ENCODE measurements at regions not wholly inside any gene's neighbourhood (a gene's known extent, or its start where the extent isn't known, plus 50 kb on each side); places are given as distances from the start of the nearest gene placed in this dataset.

DNA sequence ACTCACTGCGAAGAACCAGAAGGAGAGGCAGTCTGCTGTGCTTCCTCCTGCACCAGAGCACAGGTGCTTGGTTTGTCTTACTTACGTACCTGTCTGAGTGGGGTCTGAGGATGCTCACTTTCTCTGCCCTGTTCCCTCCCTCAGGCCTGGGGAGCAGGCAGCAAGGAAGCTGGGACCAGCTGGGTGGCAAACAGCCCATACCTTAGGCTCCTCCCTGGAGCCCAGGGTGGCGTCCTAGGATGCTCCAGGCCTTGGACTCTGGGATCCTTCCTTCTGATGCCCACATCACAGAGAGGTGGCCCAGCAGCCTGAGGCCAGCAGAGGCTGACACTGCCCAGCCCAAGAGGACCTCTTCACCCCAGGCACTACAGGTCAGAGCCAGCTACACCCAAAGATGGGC, 593.2 kb downstream of the BRD1 start:
- Mint-ChIP-seq H3K9me3 (no peaks in the 10 kb centered on the region), H3K4me3 (no peak overlapping the region), H3K27ac (no peak overlapping the region), H3K4me1 (ENCODE audit: low read depth) (no peaks in the 10 kb centered on the region), H3K27me3 (ENCODE audit: low read depth) (no peaks in the 10 kb centered on the region), H3K36me3 (ENCODE audit: low read depth) (no peaks in the 10 kb centered on the region)
- DNase-seq = no peak
- CTCF ChIA-PET = no interaction called here
- intact Hi-C loops (cut with micrococcal nuclease) = no loop called here

DNA sequence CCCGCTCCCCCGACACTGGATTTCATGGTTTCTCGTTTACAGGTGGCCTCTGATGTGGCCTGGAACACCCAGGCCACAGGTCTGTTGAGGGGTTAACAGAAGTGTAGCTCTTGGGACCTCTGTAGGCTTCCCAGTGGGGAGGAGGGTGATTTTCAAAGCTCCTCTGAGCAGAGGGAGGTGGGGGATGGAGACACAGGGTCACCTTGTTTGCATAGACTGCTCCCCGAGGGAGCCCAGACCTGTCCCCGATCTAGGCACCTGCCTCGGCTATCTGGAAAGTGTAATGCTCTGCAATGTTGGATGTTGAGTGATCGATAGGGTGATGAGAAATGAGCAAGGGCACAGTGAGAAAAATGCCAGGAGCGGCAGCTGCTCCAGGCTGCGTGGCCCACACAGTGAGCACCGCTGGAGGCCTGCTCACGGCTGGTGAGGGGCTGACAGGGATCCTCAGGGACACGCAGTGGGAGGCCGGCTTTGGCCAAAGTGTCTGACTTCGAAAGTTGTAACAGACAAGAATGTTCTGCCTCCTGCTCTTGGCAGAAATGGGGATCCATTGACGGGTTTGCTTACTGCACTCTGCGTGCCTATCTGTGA, 594.1 kb downstream of the BRD1 start:
- Mint-ChIP-seq H3K27me3 (ENCODE audit: low read depth) (no peaks in the 10 kb centered on the region), H3K27ac (no peak overlapping the region), H3K36me3 (ENCODE audit: low read depth) (no peaks in the 10 kb centered on the region), H3K9me3 (no peaks in the 10 kb centered on the region), H3K4me3 (no peak overlapping the region), H3K4me1 (ENCODE audit: low read depth) (no peaks in the 10 kb centered on the region)
- intact Hi-C loops (cut with micrococcal nuclease) = no loop called here
- no peak for DNase-seq
- CTCF ChIA-PET = no interaction called here

DNA sequence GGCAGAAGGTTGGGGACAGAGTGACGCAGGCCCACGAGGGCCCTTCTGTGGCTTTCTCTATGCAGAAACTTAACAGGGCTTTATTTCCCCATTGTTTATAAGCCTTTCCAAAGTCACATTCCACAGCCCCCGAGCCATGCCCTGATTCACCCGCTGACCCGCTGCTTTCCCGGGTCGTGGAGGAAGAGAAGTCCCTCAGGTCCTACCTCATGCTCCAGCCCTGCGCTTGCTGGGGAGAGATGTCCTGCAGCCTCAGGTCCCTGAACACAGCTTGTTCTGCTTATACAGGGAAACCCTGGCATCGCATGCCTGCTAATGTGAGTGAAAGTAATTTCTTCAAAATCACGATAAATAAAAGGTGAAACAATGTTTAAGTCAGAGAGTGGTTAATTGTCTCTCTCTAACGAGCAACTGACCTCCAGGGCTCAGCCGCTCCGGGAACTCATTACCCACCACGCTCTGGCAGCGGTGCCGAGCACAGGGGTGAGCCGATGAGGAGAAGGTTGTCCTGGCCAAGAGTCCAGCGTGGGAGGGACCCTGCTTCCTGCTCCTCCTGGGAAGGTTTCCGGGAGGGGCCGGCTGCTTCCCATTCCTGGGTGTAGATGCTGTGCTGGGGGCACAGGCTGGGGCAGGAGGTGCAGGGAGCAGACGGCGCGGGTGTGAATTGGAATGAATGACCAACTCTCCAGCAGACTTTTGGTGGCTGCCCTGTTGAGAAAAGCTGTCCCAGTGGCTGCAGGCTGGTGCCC, 595.2 kb downstream of the BRD1 start:
- H3K9me3 Mint-ChIP-seq = no peaks in the 10 kb centered on the region
- H3K36me3 Mint-ChIP-seq (ENCODE audit: low read depth) = no peaks in the 10 kb centered on the region
- intact Hi-C loops (cut with micrococcal nuclease) = no loop called here
- no peak overlapping the region for H3K4me3 Mint-ChIP-seq
- DNase-seq = no peak
- H3K27me3 Mint-ChIP-seq (ENCODE audit: low read depth) = no peaks in the 10 kb centered on the region
- H3K4me1 Mint-ChIP-seq (ENCODE audit: low read depth) = no peaks in the 10 kb centered on the region
- no peak overlapping the region for H3K27ac Mint-ChIP-seq
- CTCF ChIA-PET = no interaction called here

DNA sequence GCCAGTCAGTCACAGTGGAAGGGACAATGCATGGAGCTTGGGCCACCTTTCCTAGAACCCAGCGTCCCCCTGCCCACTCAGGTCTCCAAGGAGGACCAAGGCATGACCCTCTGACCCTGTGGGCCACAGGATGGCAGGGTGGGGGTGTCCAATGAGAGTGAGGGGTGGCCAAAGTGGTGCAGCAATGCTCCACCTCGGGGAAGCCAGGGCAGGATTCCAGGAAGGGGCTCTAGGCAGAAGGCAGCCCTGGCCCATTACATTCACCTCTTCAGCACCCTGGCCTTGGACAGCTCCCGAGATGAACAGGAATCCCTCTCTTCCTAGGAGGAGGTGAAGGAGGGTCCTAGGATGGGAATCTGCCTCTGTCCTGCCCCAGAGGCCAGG, 597.5 kb downstream of the BRD1 start:
- H3K27ac Mint-ChIP-seq = no peak overlapping the region
- CTCF ChIA-PET = no interaction called here
- intact Hi-C loops (cut with micrococcal nuclease) = no loop called here
- DNase-seq = peak; percentile 12
- no peaks in the 10 kb centered on the region for H3K4me1 Mint-ChIP-seq (ENCODE audit: low read depth)
- no peaks in the 10 kb centered on the region for H3K27me3 Mint-ChIP-seq (ENCODE audit: low read depth)
- H3K36me3 Mint-ChIP-seq (ENCODE audit: low read depth) = no peaks in the 10 kb centered on the region
- H3K9me3 Mint-ChIP-seq = no peaks in the 10 kb centered on the region
- H3K4me3 Mint-ChIP-seq = no peak overlapping the region

DNA sequence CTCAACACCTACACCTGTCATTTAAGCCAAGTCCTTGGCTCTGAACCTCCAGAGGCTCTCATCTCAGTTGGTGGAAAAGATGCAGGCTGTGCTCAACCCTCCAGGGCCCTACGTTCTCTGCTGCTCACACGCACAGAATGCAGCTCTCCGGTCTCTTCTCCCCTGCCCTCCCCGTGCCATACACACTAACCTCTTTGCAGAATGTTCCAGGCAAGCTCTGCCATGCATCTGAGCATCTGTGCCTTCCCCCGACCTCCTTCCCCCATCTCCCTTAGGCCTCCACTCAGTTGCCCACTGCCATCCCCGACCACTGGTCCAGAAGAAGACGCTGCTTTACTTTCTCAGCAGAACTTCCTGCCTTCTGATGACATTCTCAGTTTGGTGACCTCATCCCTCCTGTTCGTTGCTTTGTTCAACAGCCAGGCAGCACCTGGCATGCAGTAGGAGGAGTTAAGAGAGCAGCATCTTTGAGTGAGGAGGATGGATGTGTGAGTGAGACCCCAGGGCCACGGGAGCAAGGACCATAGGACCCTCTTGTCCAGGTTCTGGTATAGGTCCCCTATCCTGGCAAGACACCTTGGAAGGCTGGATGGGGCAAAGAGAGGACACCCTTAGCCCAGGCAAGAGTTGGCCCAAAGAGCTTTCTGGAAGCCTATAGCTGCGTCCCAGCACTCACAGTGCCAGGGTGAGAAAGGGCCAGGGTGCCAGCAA, 598.0 kb downstream of the BRD1 start:
- Mint-ChIP-seq H3K27me3 (ENCODE audit: low read depth) (no peaks in the 10 kb centered on the region), H3K27ac (no peak overlapping the region), H3K4me1 (ENCODE audit: low read depth) (no peaks in the 10 kb centered on the region), H3K36me3 (ENCODE audit: low read depth) (no peaks in the 10 kb centered on the region), H3K4me3 (no peak overlapping the region), H3K9me3 (no peaks in the 10 kb centered on the region)
- DNase-seq = no peak
- intact Hi-C loops (cut with micrococcal nuclease) = no loop called here
- CTCF ChIA-PET = no interaction called here

DNA sequence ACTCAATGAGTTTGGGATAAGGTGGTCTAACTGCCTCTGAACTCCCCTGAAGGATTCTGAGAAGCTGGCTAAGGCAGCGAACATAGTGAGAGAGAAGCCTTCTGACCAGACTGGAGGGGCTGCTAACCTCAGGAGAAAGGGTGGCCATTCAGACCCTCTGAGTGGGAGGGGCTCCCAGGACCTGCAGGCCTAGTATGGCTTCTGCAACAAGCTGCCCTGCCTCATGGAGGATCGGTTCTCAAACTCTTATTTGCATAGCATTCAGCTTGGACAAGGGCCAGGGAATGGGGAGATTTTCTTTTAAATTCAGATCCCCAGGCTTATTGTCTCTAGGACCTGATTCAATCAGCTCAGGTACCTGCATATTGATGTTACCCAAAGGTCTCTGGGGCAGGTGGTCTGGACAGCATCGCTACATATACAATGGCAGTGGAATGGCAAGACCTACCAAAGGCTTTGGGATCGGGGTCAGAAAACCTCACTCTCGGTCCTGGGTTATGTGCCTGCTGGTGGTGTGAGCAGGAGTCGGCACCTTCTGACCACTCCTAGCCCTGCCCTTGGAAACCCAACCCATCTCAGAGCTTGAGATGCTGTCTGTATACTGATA, 599.1 kb downstream of the BRD1 start:
- no peak overlapping the region for H3K4me3 Mint-ChIP-seq
- H3K27me3 Mint-ChIP-seq (ENCODE audit: low read depth) = peaks cover 6% of the 10 kb centered on the region
- no peaks in the 10 kb centered on the region for H3K36me3 Mint-ChIP-seq (ENCODE audit: low read depth)
- intact Hi-C loops (cut with micrococcal nuclease) = no loop called here
- no peak for DNase-seq
- no peaks in the 10 kb centered on the region for H3K9me3 Mint-ChIP-seq
- no peak overlapping the region for H3K27ac Mint-ChIP-seq
- CTCF ChIA-PET = no interaction called here
- no peaks in the 10 kb centered on the region for H3K4me1 Mint-ChIP-seq (ENCODE audit: low read depth)

DNA sequence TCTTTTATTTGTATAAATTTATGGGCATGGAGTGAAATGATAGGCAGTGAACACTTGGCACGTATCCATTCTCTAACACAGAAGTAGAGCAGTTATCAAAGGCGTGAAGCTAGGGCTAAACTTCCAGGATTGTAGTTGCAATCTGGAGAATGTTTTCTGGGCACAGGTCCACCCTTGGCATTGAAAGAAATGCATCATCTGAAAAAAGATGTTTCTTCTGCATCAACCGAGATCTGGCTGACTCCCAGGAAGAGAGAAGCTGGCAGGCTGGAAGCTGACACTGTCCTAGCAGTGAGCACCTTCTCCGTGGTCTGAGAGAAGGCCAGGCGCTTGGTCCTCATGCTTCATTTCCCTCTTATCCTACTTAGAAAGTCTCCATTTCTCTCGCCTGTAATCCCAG, 600.0 kb downstream of the BRD1 start:
- H3K4me1 Mint-ChIP-seq (ENCODE audit: low read depth) = no peaks in the 10 kb centered on the region
- H3K4me3 Mint-ChIP-seq = no peak overlapping the region
- DNase-seq = no peak
- H3K9me3 Mint-ChIP-seq = no peaks in the 10 kb centered on the region
- no peak overlapping the region for H3K27ac Mint-ChIP-seq
- no peaks in the 10 kb centered on the region for H3K36me3 Mint-ChIP-seq (ENCODE audit: low read depth)
- CTCF ChIA-PET = no interaction called here
- intact Hi-C loops (cut with micrococcal nuclease) = no loop called here
- H3K27me3 Mint-ChIP-seq (ENCODE audit: low read depth) = peaks cover 7% of the 10 kb centered on the region

DNA sequence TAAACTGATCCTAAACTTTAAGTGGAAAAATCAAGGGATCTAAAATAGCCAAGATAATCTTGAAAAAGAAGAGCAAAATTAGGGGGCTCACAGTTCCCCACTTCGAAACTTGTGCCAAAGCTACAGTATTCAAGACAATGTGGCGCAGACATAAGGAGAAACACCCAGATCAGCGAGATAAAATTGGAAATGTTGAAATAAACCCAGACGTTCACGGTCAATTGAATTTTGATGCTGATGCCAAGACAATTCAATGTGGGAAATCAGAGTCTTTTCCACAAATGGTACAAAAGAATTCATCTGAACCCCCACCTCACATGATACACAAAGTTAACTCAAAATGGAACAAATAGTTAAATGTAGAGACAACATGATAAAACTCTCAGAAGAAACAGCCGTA, 601.6 kb downstream of the BRD1 start:
- no peaks in the 10 kb centered on the region for H3K4me1 Mint-ChIP-seq (ENCODE audit: low read depth)

DNA sequence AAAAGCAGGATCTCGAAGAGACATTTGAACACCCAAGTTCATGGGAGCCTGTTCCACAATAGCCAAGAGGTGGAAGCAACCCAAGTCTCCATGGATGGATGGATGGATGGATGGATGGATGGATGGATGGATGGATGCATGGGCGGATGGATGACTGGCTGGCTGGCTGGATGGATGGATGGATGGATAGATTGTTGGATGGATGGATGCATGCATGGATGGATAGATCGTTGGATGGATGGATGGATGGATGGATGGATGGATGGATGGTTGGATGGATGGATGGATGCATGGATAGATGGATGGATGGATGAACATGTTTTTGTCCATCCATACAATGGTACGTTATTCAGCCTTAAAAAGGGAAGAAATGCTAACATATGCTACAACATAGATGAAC, 603.4 kb downstream of the BRD1 start:
- peaks cover 16% of the 10 kb centered on the region for H3K27me3 Mint-ChIP-seq (ENCODE audit: low read depth)
- no peak overlapping the region for H3K4me3 Mint-ChIP-seq
- H3K9me3 Mint-ChIP-seq = peaks cover 4% of the 10 kb centered on the region
- DNase-seq = no peak
- H3K4me1 Mint-ChIP-seq (ENCODE audit: low read depth) = no peaks in the 10 kb centered on the region
- no peaks in the 10 kb centered on the region for H3K36me3 Mint-ChIP-seq (ENCODE audit: low read depth)
- CTCF ChIA-PET = no interaction called here
- H3K27ac Mint-ChIP-seq = no peak overlapping the region
- intact Hi-C loops (cut with micrococcal nuclease) = no loop called here

More for the DNA sequence above, 601.6 kb downstream of the BRD1 start:
- Mint-ChIP-seq H3K27me3 (ENCODE audit: low read depth) (peaks cover 9% of the 10 kb centered on the region), H3K36me3 (ENCODE audit: low read depth) (no peaks in the 10 kb centered on the region), H3K9me3 (no peaks in the 10 kb centered on the region), H3K27ac (no peak overlapping the region), H3K4me3 (no peak overlapping the region)
- intact Hi-C loops (cut with micrococcal nuclease) = no loop called here
- CTCF ChIA-PET = no interaction called here
- DNase-seq = no peak

DNA sequence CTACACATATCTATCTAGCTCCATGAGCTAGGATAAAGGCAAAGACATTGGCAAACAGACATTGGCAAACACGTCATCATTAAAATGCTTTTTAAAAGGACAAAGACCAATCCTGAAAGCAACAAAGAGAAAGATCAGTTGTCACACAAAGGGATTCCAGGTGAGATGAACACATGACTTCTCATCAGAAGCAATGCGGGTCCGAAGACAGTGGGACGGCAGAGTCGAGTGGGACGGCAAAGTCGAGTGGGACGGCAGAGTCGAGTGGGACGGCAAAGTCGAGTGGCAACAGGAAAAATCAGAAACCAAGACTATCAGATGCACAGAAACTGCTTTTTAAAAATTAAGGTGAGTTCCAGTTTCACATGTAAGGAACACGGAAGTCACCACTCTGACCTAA, 609.5 kb downstream of the BRD1 start:
- CTCF ChIA-PET = no interaction called here
- peaks cover 3% of the 10 kb centered on the region for H3K36me3 Mint-ChIP-seq (ENCODE audit: low read depth)
- peaks cover 30% of the 10 kb centered on the region for H3K27me3 Mint-ChIP-seq (ENCODE audit: low read depth)
- H3K9me3 Mint-ChIP-seq = peaks cover 11% of the 10 kb centered on the region
- no peak overlapping the region for H3K27ac Mint-ChIP-seq
- no peak overlapping the region for H3K4me3 Mint-ChIP-seq
- no peak for DNase-seq
- intact Hi-C loops (cut with micrococcal nuclease) = no loop called here
- no peaks in the 10 kb centered on the region for H3K4me1 Mint-ChIP-seq (ENCODE audit: low read depth)

DNA sequence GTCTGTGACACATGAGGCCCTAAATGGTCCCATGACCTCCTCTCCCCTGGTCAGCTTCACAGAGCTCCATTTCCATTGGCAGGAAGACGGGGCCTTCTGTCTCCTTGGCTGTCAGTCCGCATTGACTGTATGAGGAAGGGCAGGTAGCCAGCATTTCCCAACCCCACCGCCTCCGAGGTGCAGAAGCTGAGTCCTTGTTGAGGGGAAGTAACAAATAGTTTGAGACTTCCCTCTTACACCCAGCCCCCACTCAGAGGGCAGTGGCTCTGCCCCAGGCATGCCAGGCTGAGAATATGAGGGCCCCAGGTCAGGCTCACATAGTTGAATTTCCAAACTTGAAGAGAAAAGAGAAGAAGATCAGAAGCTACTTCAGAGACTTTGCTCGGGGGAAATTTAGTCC, 611.1 kb downstream of the BRD1 start:
- H3K9me3 Mint-ChIP-seq = peaks cover 11% of the 10 kb centered on the region
- CTCF ChIA-PET = interaction anchor here (0.5 kb wide), 1 partner anchor 235 kb away, joined by 3 read pairs; no protein-coding TSS in a partner anchor
- H3K27ac Mint-ChIP-seq = no peak overlapping the region
- peaks cover 30% of the 10 kb centered on the region for H3K27me3 Mint-ChIP-seq (ENCODE audit: low read depth)
- peaks cover 3% of the 10 kb centered on the region for H3K36me3 Mint-ChIP-seq (ENCODE audit: low read depth)
- no peaks in the 10 kb centered on the region for H3K4me1 Mint-ChIP-seq (ENCODE audit: low read depth)
- no peak overlapping the region for H3K4me3 Mint-ChIP-seq
- intact Hi-C loops (cut with micrococcal nuclease) = no loop called here
- DNase-seq = no peak

DNA sequence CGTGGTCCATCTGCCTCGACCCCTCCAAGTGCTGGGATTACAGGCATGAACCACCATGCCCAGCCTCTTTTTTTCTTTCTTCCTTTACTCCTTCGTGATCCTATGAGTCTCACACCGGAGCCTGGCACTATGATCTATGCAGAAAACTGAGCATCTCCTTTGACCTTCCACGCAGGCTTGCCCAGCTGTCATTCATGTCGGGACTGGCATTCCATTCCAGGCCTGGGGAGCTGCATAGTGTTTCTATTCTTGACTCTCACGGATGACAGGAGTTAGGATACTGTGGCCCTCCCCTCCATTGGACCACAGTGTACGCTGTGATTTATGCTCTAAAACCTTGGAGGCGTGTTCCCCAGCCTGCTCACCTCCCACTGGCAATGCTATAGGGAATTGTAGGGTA, 611.8 kb downstream of the BRD1 start:
- intact Hi-C loops (cut with micrococcal nuclease) = no loop called here
- H3K4me3 Mint-ChIP-seq = no peak overlapping the region
- no peak overlapping the region for H3K27ac Mint-ChIP-seq
- DNase-seq = no peak
- H3K27me3 Mint-ChIP-seq (ENCODE audit: low read depth) = peaks cover 26% of the 10 kb centered on the region
- CTCF ChIA-PET = no interaction called here
- H3K36me3 Mint-ChIP-seq (ENCODE audit: low read depth) = peaks cover 3% of the 10 kb centered on the region
- H3K4me1 Mint-ChIP-seq (ENCODE audit: low read depth) = no peaks in the 10 kb centered on the region
- peaks cover 11% of the 10 kb centered on the region for H3K9me3 Mint-ChIP-seq

DNA sequence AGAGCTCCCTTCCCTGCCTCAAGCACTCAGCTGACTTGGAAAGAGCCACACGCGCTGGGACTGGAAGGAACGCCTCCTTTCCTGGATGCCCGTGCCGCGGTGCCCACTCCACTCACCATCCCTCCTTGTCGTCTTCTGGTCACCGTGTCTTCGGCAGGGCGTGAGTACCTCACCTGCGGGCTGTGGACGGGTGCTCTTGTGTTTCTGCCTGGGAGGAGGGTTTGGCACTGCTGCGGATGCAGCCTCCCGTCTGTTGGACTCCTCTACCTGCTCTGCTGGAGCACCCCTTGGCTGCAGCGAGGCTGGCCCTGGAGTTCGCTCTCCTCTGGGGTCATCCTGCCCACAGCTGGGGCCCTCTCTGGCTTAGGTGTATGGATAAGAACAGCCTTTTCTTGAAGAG, 612.7 kb downstream of the BRD1 start:
- CTCF ChIA-PET = no interaction called here
- no peak for DNase-seq
- Mint-ChIP-seq H3K9me3 (peaks cover 11% of the 10 kb centered on the region), H3K4me3 (no peak overlapping the region), H3K27ac (no peak overlapping the region), H3K36me3 (ENCODE audit: low read depth) (peaks cover 3% of the 10 kb centered on the region), H3K4me1 (ENCODE audit: low read depth) (no peaks in the 10 kb centered on the region), H3K27me3 (ENCODE audit: low read depth) (peaks cover 26% of the 10 kb centered on the region)
- intact Hi-C loops (cut with micrococcal nuclease) = no loop called here

All from activated naive CD4-positive, alpha-beta T cell treated with anti-CD3 and anti-CD28 coated beads for 36 hours (primary cell).